Heart left ventricle (tissue), 16 donors: ENCODE measurements at regions not wholly inside any gene's neighbourhood (a gene's known extent, or its start where the extent isn't known, plus 50 kb on each side); places are given as distances from the start of the nearest gene placed in this dataset.
A peak's percentile ranks its signal among the peaks of the same experiment; 100 is the strongest.

Experiments
- ATAC-seq, 4 donors: fragments of 200-7000 bp; cut with Tn5 transposase; one replicate each; pipeline ENCODE4 v1.9.1; 2020 to 2022; ENCODE audit warnings: moderate library complexity in 4 of 4, mild to moderate bottlenecking in 3 of 4, moderate number of reproducible peaks in 1 of 4
- DNase-seq, 5 donors: peaks; one replicate each; pipeline ENCODE4 v3.0.0-alpha.2; 2020
- H3K27ac ChIP-seq, 12 donors: fragments of 200-600 bp; sonication (generic) in 4 of 12; one replicate each; pipeline versions ENCODE4 v1.5.0 to v1.8.0; 2016 to 2022; ENCODE audit warnings: mild to moderate bottlenecking in 2 of 12
- H3K27me3 ChIP-seq, 9 donors: fragments of 200-600 bp; sonication (generic) in 2 of 9; one replicate each; pipeline versions ENCODE4 v1.5.1 to v1.8.0; 2016 to 2022; ENCODE audit warnings: mild to moderate bottlenecking in 3 of 9
- H3K36me3 ChIP-seq, 9 donors: fragments of 200-600 bp; sonication (generic) in 2 of 9; one replicate each; pipeline versions ENCODE4 v1.5.0 to v1.8.0; 2018 to 2022; ENCODE audit warnings: mild to moderate bottlenecking in 2 of 9
- H3K4me1 ChIP-seq, 12 donors: fragments of 200-600 bp; sonication (generic) in 4 of 12; one replicate each; pipeline versions ENCODE4 v1.5.0 to v1.8.0; 2016 to 2022; ENCODE audit warnings: mild to moderate bottlenecking in 3 of 12
- H3K4me3 ChIP-seq, 12 donors: fragments of 200-600 bp; sonication (generic) in 4 of 12; one replicate each; pipeline versions ENCODE4 v1.5.0 to v1.8.0; 2017 to 2022; ENCODE audit warnings: mild to moderate bottlenecking in 9 of 12, moderate library complexity in 4 of 12
- H3K9me3 ChIP-seq, 12 donors: fragments of 200-600 bp; sonication (generic) in 4 of 12; one replicate each; pipeline versions ENCODE4 v1.5.0 to v1.8.0; 2016 to 2022; ENCODE audit warnings: mild to moderate bottlenecking in 1 of 12
- POLR2A ChIP-seq, 2 donors: fragments of 450-650 bp; IDR thresholded peaks; one replicate each; pipeline ENCODE4 v1.6.1; 2017; ENCODE audit warnings: antibody characterized with exemption in 2 of 2, mild to moderate bottlenecking in 2 of 2, moderate library complexity in 2 of 2
- WGBS, 4 donors: extraction: QIAGEN DNeasy Blood & Tissue Kit in 2 of 4; methylation state at CpG; one replicate each; pipeline versions ENCODE4 v1.1.5 to v1.1.7; 2013 to 2018; 5-methylcytosine and 5-hydroxymethylcytosine counted together
- intact Hi-C, 10 donors: fragments of 100-400 bp; cut with DNase I; formaldehyde crosslinking; loops; one replicate each; pipeline versions ENCODE4 v1.11.1 to v1.14.2; 2022
- TF ChIP-seq, protein P1 (sequence below), 12 donors: fragments of 200-600 bp; sonication (generic) in 4 of 12; IDR thresholded peaks; one replicate each; pipeline versions ENCODE4 v1.5.0 to v1.8.0; 2018 to 2022; ENCODE audit warnings: antibody characterized with exemption in 12 of 12, mild to moderate bottlenecking in 5 of 12
- donor health status: ischemic (EF 13 %, LVEDD 7.1; RV severe dilation, severe dysfunction).
- donor health status: healthy with polysubstance abuse.
- donor health status: DM: no; HTN: yes; CAD: no.
- donor health status: DM: no; HTN: no; CAD: no.
- donor health status: ischemic (EF 25% LVEDD 6.9; RV normal size, moderate dysfunction).
- donor health status: ischemic (EF 25% LVEDD 5.7; RV mildly dilated, moderate dysfunction).
- donor health status: healthy.
- donor health status: DM: yes; HTN: yes; CAD: no.
- donor health status: ischemic (EF 35%, LVEDD 5.7; RV mildly dilated, moderate dysfunction).
- donor health status: nonischemic (EF 11% LVEDD 7.7; RV severe dilation, severe dysfunction).
- donor health status: DM: yes; HTN: yes; CAD: no.
- donor health status: PGD.
- donor health status: ischemic (EF 29% LVEDD 5.4; RV normal size, mild dysfunction).
- donor health status: nonischemic (EF 23%, LVEDD 6.1; RV moderate dilation, normal function).

DNA sequence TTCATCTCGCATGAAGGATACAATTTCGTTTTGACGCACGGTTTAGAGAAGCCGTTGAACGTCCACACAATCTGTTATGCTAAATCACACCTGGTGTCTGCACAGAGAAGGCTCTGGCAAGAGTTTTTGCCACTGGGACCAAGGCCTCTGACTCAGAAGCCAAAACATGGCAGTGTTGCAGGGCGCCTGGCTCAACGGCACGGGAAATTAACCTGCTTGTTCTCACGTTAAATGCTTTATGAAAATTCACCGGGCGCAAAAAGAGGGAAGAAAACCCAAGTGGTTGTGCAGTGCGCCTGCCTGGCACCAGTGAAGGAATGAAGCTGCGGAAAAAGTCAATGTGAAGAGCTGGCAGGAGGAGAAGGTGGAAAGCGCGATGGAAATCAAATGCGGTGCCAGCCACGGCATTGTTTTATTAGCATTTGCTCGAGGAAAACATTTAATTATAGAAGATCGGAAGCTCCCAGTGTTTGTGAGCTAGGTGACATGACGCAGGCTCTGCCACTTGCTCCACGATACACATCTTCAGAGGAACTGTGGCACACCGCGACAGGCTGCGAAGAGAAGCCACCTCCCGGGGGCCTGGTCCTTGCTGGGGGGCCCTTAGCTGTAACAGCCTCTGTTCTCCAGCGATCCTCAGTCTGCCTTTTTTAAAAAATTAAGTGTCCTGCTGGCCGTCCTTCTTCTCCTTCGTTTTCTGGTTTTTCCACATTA lies 126.2 kb downstream of the ZIC5 start:
- Histone ChIP-seq H3K27me3 (no peaks in the 10 kb centered on the region), H3K4me1 (peaks cover 0 to 8% (median 0%) of the 10 kb centered on the region in 12 donors), H3K27ac (no peak overlapping the region), H3K36me3 (no peaks in the 10 kb centered on the region), H3K4me3 (no peak overlapping the region), H3K9me3 (no peaks in the 10 kb centered on the region)
- DNase-seq (no peak), ATAC-seq (no peak)
- TF ChIP-seq, protein P1, sequence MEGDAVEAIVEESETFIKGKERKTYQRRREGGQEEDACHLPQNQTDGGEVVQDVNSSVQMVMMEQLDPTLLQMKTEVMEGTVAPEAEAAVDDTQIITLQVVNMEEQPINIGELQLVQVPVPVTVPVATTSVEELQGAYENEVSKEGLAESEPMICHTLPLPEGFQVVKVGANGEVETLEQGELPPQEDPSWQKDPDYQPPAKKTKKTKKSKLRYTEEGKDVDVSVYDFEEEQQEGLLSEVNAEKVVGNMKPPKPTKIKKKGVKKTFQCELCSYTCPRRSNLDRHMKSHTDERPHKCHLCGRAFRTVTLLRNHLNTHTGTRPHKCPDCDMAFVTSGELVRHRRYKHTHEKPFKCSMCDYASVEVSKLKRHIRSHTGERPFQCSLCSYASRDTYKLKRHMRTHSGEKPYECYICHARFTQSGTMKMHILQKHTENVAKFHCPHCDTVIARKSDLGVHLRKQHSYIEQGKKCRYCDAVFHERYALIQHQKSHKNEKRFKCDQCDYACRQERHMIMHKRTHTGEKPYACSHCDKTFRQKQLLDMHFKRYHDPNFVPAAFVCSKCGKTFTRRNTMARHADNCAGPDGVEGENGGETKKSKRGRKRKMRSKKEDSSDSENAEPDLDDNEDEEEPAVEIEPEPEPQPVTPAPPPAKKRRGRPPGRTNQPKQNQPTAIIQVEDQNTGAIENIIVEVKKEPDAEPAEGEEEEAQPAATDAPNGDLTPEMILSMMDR (IDR thresholded peaks at IDR 0.05): no peak
- TF ChIP-seq POLR2A (IDR thresholded peaks at IDR 0.05): no peak
- intact Hi-C loops: no loop called here
- 88 to 90% (median 89%) methylated on average over 29 of the region's 29 CpGs for WGBS, 4 donors

DNA sequence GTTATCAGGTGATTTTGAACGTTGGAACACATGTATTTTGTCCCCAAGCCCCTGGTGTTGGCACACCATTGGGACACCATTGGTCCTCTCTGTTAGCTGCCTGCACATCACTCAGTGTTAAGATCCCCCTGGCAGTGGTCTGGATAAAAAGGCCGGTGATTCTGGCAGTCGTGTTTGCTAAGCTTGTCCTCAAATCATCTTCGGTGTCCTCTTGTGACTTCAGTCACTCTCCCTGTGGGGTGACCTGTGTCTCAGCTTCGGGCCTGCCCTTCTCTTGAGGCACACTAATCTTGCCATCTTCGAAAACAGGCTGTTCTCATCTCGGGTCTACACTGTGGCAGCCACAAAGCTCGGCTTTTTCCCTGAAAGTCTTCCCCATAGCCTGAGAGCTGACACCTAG lies 127.1 kb downstream of the ZIC5 start:
- no peak overlapping the region for H3K4me3 ChIP-seq
- 79 to 88% (median 80%) methylated on average over 8 of the region's 8 CpGs for WGBS, 4 donors
- H3K27ac ChIP-seq: no peak overlapping the region
- H3K27me3 ChIP-seq: no peaks in the 10 kb centered on the region
- intact Hi-C loops: no loop called here
- H3K36me3 ChIP-seq: no peaks in the 10 kb centered on the region
- TF ChIP-seq, protein P1 (IDR thresholded peaks at IDR 0.05): no peak
- TF ChIP-seq POLR2A (IDR thresholded peaks at IDR 0.05): no peak
- DNase-seq (no peak), ATAC-seq (no peak)
- no peaks in the 10 kb centered on the region for H3K9me3 ChIP-seq
- H3K4me1 ChIP-seq: peaks cover 0 to 8% (median 0%) of the 10 kb centered on the region in 12 donors

DNA sequence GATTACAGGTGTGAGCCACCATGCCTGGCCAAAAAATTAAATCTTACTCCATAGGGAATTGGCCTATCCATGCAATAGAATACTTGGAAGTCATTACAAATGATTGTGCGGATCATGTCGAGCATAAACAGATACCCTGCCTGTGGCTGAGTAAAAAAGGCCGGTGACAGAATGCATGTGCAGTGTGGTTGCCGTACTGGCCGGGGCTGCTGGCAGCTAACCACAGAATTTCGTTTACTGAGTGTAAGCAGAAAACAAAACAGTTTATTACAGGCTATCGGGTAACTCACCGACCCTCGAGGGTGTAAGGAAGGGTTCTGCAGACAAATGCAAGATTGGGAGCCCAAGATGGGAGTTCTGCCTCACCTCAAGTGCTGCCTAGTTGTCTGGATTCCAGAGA lies 127.7 kb downstream of the ZIC5 start:
- no peaks in the 10 kb centered on the region for H3K9me3 ChIP-seq
- 88 to 95% (median 90%) methylated on average over 9 of the region's 9 CpGs for WGBS, 4 donors
- no peak for ATAC-seq
- DNase-seq: no peak
- H3K4me1 ChIP-seq: peaks cover 0 to 8% (median 0%) of the 10 kb centered on the region in 12 donors
- H3K27me3 ChIP-seq: no peaks in the 10 kb centered on the region
- no peak overlapping the region for H3K4me3 ChIP-seq
- no peak overlapping the region for H3K27ac ChIP-seq
- intact Hi-C loops: no loop called here
- TF ChIP-seq, protein P1 (IDR thresholded peaks at IDR 0.05): no peak
- no peak for TF ChIP-seq POLR2A (IDR thresholded peaks at IDR 0.05)
- no peaks in the 10 kb centered on the region for H3K36me3 ChIP-seq

DNA sequence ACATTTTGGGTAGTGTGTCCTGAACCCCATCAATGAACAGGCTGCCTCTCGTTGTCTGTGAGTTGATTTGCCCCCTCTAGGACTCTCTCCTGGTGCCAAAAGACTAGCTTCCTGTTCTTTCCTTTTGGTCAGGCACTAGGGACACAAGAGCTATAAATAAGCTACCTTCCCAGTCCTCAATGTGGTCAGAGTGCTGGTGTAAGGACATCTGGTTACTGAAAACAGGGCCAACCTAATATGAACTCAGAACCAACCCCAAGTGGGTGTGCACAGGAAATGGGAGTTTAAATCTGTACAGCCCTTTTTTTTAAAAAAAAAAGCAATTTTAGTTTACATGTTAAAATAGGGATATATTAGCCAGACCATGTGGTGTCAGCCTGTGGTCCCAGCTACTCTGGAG lies 129.2 kb downstream of the ZIC5 start:
- no peaks in the 10 kb centered on the region for H3K9me3 ChIP-seq
- peak in 3 of 4 donors; percentile 36 to 58 (median 38) for ATAC-seq
- TF ChIP-seq POLR2A (IDR thresholded peaks at IDR 0.05): no peak
- TF ChIP-seq, protein P1 (IDR thresholded peaks at IDR 0.05): no peak
- intact Hi-C loops: no loop called here
- peaks cover 0 to 8% (median 0%) of the 10 kb centered on the region in 12 donors for H3K4me1 ChIP-seq
- DNase-seq: no peak
- H3K4me3 ChIP-seq: no peak overlapping the region
- no peak overlapping the region for H3K27ac ChIP-seq
- 11 to 38% (median 26%) methylated on average over 1 of the region's 1 CpG for WGBS, 4 donors
- H3K27me3 ChIP-seq: no peaks in the 10 kb centered on the region
- no peaks in the 10 kb centered on the region for H3K36me3 ChIP-seq
